ENCODE measurements at regions not wholly inside any gene's neighbourhood (a gene's known extent, or its start where the extent isn't known, plus 50 kb on each side); places are given as distances from the start of the nearest gene placed in this dataset.

DNA sequence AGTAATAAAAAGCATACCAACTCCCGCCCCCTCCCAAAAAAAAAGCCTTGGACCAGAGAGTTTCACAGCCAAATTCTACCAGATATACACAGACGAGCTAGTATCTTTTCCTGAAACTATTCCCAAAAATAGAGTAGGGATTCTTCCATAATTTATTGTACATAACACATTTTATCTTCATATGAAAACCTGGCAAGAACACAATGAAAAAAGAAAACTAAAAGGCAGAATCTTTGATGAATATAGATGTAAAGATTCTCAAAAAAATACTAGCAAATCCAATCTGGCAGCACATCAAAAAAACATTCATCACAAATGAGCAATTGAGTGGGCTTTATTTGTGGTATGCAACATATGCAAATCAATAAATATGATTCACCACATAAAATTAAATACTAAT, 798.8 kb downstream of the CDH18 start:
- H3K4me2 ChIP-seq (ENCODE audit: insufficient read depth in 1 of 2, low read depth in 2 of 2, low read length in 2 of 2), result no peak overlapping the region
- no peak for DNase-seq (ENCODE audit: low read depth in 1 of 2, low spot score in 2 of 2)
- no peak overlapping the region for H2AK5ac ChIP-seq (ENCODE audit: low read depth, low read length)
- FAIRE-seq, result no peak
- CTCF ChIA-PET (ENCODE audit: partially characterized antibody), result no interaction called here
- no peaks in the 10 kb centered on the region for H3K4me1 ChIP-seq (replicated peaks in 1 of 4; ENCODE audit: control insufficient read depth in 3 of 4, insufficient read depth in 4 of 4, low read length in 3 of 4)
- no peaks in the 10 kb centered on the region for H3K79me2 ChIP-seq (ENCODE audit: control insufficient read depth in 1 of 2, insufficient read depth in 2 of 2, low read length in 2 of 2)
- H2BK120ac ChIP-seq (replicated peaks; ENCODE audit: low read depth, low read length), result no peak overlapping the region
- no peak overlapping the region for H4K91ac ChIP-seq (replicated peaks; ENCODE audit: insufficient read length, low read length)
- no peaks in the 10 kb centered on the region for H3K36me3 ChIP-seq (ENCODE audit: control insufficient read depth in 2 of 4, insufficient read depth in 4 of 4, low read length in 3 of 4)
- no peaks in the 10 kb centered on the region for H3K79me1 ChIP-seq (ENCODE audit: low read depth, low read length)
- H3K23ac ChIP-seq (ENCODE audit: insufficient read length), result no peak overlapping the region
- H3K4me3 ChIP-seq (ENCODE audit: extremely low read depth in 1 of 4, insufficient read depth in 2 of 4, low read depth in 3 of 4, low read length in 4 of 4), result no peak overlapping the region
- no peak overlapping the region for H2AFZ ChIP-seq (ENCODE audit: low read length)
- no peak overlapping the region for H2BK5ac ChIP-seq (ENCODE audit: low read depth, low read length)
- no peak overlapping the region for H3K14ac ChIP-seq (ENCODE audit: insufficient read length)
- no peak overlapping the region for H4K8ac ChIP-seq (ENCODE audit: extremely low read depth, insufficient read depth, low read length)
- no peaks in the 10 kb centered on the region for H3K23me2 ChIP-seq (ENCODE audit: low read depth, low read length)
- no peak overlapping the region for H3K9ac ChIP-seq (replicated peaks in 1 of 4; ENCODE audit: extremely low read depth in 1 of 4, low read depth in 3 of 4, low read length in 3 of 4)
- 78% methylated on average over 2 of the region's 2 CpGs; no CpG with 5 or more reads in 1 of the 2 experiments for WGBS, 2 experiments (ENCODE audit: extremely low coverage in 1 of 2, insufficient coverage in 1 of 2, insufficient read length in 1 of 2, insufficient replicate concordance in 2 of 2, low coverage in 1 of 2, low lambda C conversion rate in 2 of 2, missing lambda C conversion rate in 1 of 2)
- no peaks in the 10 kb centered on the region for H3K27me3 ChIP-seq (replicated peaks in 1 of 4; ENCODE audit: control insufficient read depth in 3 of 4, extremely low read depth in 1 of 4, insufficient read depth in 3 of 4, low read length in 3 of 4)
- no peaks in the 10 kb centered on the region for H3K9me3 ChIP-seq (ENCODE audit: insufficient read depth in 2 of 2, low read depth in 1 of 2, low read length in 1 of 2)
- H3K27ac ChIP-seq (ENCODE audit: low read depth, low read length), result no peak overlapping the region
- H4K20me1 ChIP-seq (replicated peaks in 1 of 2; ENCODE audit: control insufficient read depth in 1 of 2, insufficient read depth in 2 of 2, low read length in 2 of 2), result no peaks in the 10 kb centered on the region
- no peak overlapping the region for H2BK15ac ChIP-seq (ENCODE audit: low read length)
- H4K5ac ChIP-seq (ENCODE audit: insufficient read length, low read depth, low read length), result no peak overlapping the region
- POLR2A ChIA-PET (ENCODE audit: partially characterized antibody), result no interaction called here
- H3K18ac ChIP-seq (ENCODE audit: extremely low read depth, low read length), result no peak overlapping the region
- no peak overlapping the region for H3K56ac ChIP-seq (replicated peaks; ENCODE audit: insufficient read length, low read depth, low read length)
- H2BK12ac ChIP-seq (ENCODE audit: low read depth, low read length), result no peak overlapping the region
- no peak overlapping the region for H2BK20ac ChIP-seq (ENCODE audit: low read length)
- no peak overlapping the region for H3K4ac ChIP-seq (replicated peaks; ENCODE audit: insufficient read length, low read depth, low read length)
- TF ChIP-seq RBBP5 (IDR thresholded peaks at IDR 0.05; ENCODE audit: borderline replicate concordance, low read depth, low read length), result no peak
- no peak for TF ChIP-seq NRF1 (IDR thresholded peaks at IDR 0.05; ENCODE audit: low read depth, low read length)
- TF ChIP-seq CEBPB (IDR thresholded peaks at IDR 0.05; ENCODE audit: low read depth, low read length), result no peak
- TF ChIP-seq TCF12 (IDR thresholded peaks at IDR 0.05; ENCODE audit: low read depth, low read length), result no peak
- TF ChIP-seq JUND (IDR thresholded peaks at IDR 0.05; ENCODE audit: low read length), result no peak
- no peak for TF ChIP-seq ZNF274 (IDR thresholded peaks at IDR 0.05; ENCODE audit: borderline replicate concordance, extremely low read depth, low read length)
- no peak for TF ChIP-seq EGR1 (IDR thresholded peaks at IDR 0.05; ENCODE audit: borderline replicate concordance, low read depth, low read length)
- no peak for TF ChIP-seq EZH2 (IDR thresholded peaks at IDR 0.05; ENCODE audit: low read depth, low read length, severe bottlenecking)
- no peak for TF ChIP-seq SP1 (IDR thresholded peaks at IDR 0.05; ENCODE audit: low read depth, low read length)
- TF ChIP-seq RFX5 (IDR thresholded peaks at IDR 0.05; ENCODE audit: borderline replicate concordance, low read depth, low read length), result no peak
- no peak for TF ChIP-seq MAFK (IDR thresholded peaks at IDR 0.05; ENCODE audit: low read depth, low read length)
- TF ChIP-seq SIN3A (conservative IDR thresholded peaks at IDR 0.05 in 1 of 2, IDR thresholded peaks at IDR 0.05 in 1 of 2; ENCODE audit: low read depth in 1 of 2, low read length in 2 of 2), result no peak
- no peak for TF ChIP-seq SUZ12 (IDR thresholded peaks at IDR 0.05; ENCODE audit: low read length)
- TF ChIP-seq, protein P1, sequence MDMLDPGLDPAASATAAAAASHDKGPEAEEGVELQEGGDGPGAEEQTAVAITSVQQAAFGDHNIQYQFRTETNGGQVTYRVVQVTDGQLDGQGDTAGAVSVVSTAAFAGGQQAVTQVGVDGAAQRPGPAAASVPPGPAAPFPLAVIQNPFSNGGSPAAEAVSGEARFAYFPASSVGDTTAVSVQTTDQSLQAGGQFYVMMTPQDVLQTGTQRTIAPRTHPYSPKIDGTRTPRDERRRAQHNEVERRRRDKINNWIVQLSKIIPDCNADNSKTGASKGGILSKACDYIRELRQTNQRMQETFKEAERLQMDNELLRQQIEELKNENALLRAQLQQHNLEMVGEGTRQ (IDR thresholded peaks at IDR 0.05; ENCODE audit: low read length), result no peak
- no peak for TF ChIP-seq SAP30 (IDR thresholded peaks at IDR 0.05; ENCODE audit: insufficient read depth, insufficient replicate concordance, low read length)

Data from H1 (cell line).